HEK293 (cell line): ENCODE measurements at regions not wholly inside any gene's neighbourhood (a gene's known extent, or its start where the extent isn't known, plus 50 kb on each side); places are given as distances from the start of the nearest gene placed in this dataset.

Source experiments
- CTCF ChIA-PET: fragments of 350-600 bp; formaldehyde crosslinking; extraction: SDS; loops from one replicate; lab custom pipeline; 2021; ENCODE audit warnings: antibody characterized with exemption; lab: Yijun Ruan, JAX
- POLR2A ChIA-PET: fragments of 300-600 bp; formaldehyde crosslinking; extraction: SDS; loops from one replicate; lab custom pipeline; 2020; ENCODE audit warnings: antibody characterized with exemption, inconsistent platforms; lab: Yijun Ruan, JAX
- H3K27ac ChIP-seq: fragments of 200-500 bp; sonication (Bioruptor generic); 2 replicates; pipeline ENCODE4 v1.5.1; 2014; ENCODE audit warnings: low read depth, low read length, control low read depth, inconsistent platforms; ENCODE audit errors: extremely low read depth
- H3K36me3 ChIP-seq, 2 experiments: fragments of 200-500 bp in 1 of 2; sonication (Bioruptor generic) in 1 of 2; 1 replicate in 1 of 2; 2 replicates in 1 of 2; pipeline ENCODE4 v1.5.1; 2014 to 2017; ENCODE audit warnings: inconsistent platforms in 2 of 2, low read length in 2 of 2; ENCODE audit not compliant: control insufficient read depth in 2 of 2, insufficient read depth in 1 of 2
- H3K4me1 ChIP-seq: fragments of 200-500 bp; sonication (Bioruptor generic); 2 replicates; pipeline ENCODE4 v1.5.1; 2014; ENCODE audit warnings: mild to moderate bottlenecking, low read length, inconsistent platforms; ENCODE audit not compliant: control insufficient read depth, insufficient read depth
- H3K4me3 ChIP-seq: 2 replicates; pipeline ENCODE4 v1.5.1; 2011; ENCODE audit warnings: low read depth, mild to moderate bottlenecking, control low read depth, low read length, moderate library complexity
- H3K9me3 ChIP-seq: fragments of 200-500 bp; sonication (Bioruptor generic); 2 replicates; pipeline ENCODE4 v1.5.1; 2014; ENCODE audit warnings: low read depth, low read length, inconsistent platforms; ENCODE audit not compliant: control insufficient read depth, insufficient read depth
- KLF7 ChIP-seq: fragments of 450-650 bp; formaldehyde crosslinking; IDR thresholded peaks from 2 replicates; pipeline ENCODE4 v1.5.1; 2016; ENCODE audit warnings: missing biosample characterization, missing genetic modification characterization, borderline replicate concordance
- KLF9 ChIP-seq: fragments of 450-650 bp; formaldehyde crosslinking; IDR thresholded peaks from 2 replicates; pipeline ENCODE4 v1.5.1; 2016; ENCODE audit warnings: missing biosample characterization, missing genetic modification characterization, low read depth
- REST ChIP-seq: fragments of 450-650 bp; formaldehyde crosslinking; IDR thresholded peaks from 2 replicates; pipeline ENCODE4 v1.5.1; 2016; ENCODE audit warnings: missing biosample characterization, missing genetic modification characterization
- ZBTB17 ChIP-seq: fragments of 450-650 bp; formaldehyde crosslinking; IDR thresholded peaks from 2 replicates; pipeline ENCODE4 v1.5.1; 2016; ENCODE audit warnings: missing biosample characterization, missing genetic modification characterization
- ZBTB44 ChIP-seq: fragments of 450-650 bp; IDR thresholded peaks from 2 replicates; pipeline ENCODE4 v1.5.1; 2018; ENCODE audit warnings: missing biosample characterization, mild to moderate bottlenecking, missing genetic modification characterization
- ZNF10 ChIP-seq: fragments of 450-650 bp; formaldehyde crosslinking; IDR thresholded peaks from 2 replicates; pipeline ENCODE4 v1.5.1; 2017; ENCODE audit warnings: missing biosample characterization, missing genetic modification characterization
- ZNF114 ChIP-seq: fragments of 450-650 bp; formaldehyde crosslinking; IDR thresholded peaks from 2 replicates; pipeline ENCODE4 v1.5.0; 2017; ENCODE audit warnings: missing biosample characterization, missing genetic modification characterization
- ZNF169 ChIP-seq: fragments of 450-650 bp; formaldehyde crosslinking; IDR thresholded peaks from 2 replicates; pipeline ENCODE4 v1.5.1; 2016; ENCODE audit warnings: missing biosample characterization, missing genetic modification characterization
- ZNF24 ChIP-seq: fragments of 450-650 bp; formaldehyde crosslinking; IDR thresholded peaks from 2 replicates; pipeline ENCODE4 v1.5.1; 2016; ENCODE audit warnings: missing biosample characterization, missing genetic modification characterization
- ZNF701 ChIP-seq: fragments of 450-650 bp; formaldehyde crosslinking; IDR thresholded peaks from 2 replicates; pipeline ENCODE4 v1.5.1; 2016; ENCODE audit warnings: missing biosample characterization, missing genetic modification characterization
- ZSCAN16 ChIP-seq: fragments of 450-650 bp; formaldehyde crosslinking; IDR thresholded peaks from 2 replicates; pipeline ENCODE4 v1.5.1; 2016; ENCODE audit warnings: missing biosample characterization, missing genetic modification characterization
- ZSCAN18 ChIP-seq: fragments of 450-650 bp; formaldehyde crosslinking; IDR thresholded peaks from 2 replicates; pipeline ENCODE4 v1.5.1; 2016; ENCODE audit warnings: missing biosample characterization, missing genetic modification characterization
- TF ChIP-seq, protein P1 (sequence below): fragments of 450-650 bp; IDR thresholded peaks from 2 replicates; pipeline ENCODE4 v1.5.1; 2018; ENCODE audit warnings: missing biosample characterization, missing genetic modification characterization
- TF ChIP-seq, protein P2 (sequence below): fragments of 450-650 bp; formaldehyde crosslinking; IDR thresholded peaks from 2 replicates; pipeline ENCODE4 v1.5.1; 2016; ENCODE audit warnings: missing biosample characterization, missing genetic modification characterization
- TF ChIP-seq, protein P3 (sequence below): fragments of 450-650 bp; formaldehyde crosslinking; IDR thresholded peaks from 2 replicates; pipeline ENCODE4 v1.5.1; 2016; ENCODE audit warnings: missing biosample characterization, missing genetic modification characterization
- TF ChIP-seq, protein P4 (sequence below): sonication (generic); formaldehyde crosslinking; IDR thresholded peaks from 2 replicates; pipeline ENCODE4 v1.8.1; 2022; ENCODE audit warnings: mild to moderate bottlenecking, moderate library complexity, missing genetic modification reagents

- Histone ChIP-seq H3K36me3 (no peaks in the 10 kb centered on the region), H3K4me3 (no peak overlapping the region), H3K4me1 (no peaks in the 10 kb centered on the region), H3K27ac (no peak overlapping the region), H3K9me3 (no peaks in the 10 kb centered on the region)
- TF ChIP-seq ZNF10 (tag by site-specific recombination): no peak
- TF ChIP-seq, protein P1, sequence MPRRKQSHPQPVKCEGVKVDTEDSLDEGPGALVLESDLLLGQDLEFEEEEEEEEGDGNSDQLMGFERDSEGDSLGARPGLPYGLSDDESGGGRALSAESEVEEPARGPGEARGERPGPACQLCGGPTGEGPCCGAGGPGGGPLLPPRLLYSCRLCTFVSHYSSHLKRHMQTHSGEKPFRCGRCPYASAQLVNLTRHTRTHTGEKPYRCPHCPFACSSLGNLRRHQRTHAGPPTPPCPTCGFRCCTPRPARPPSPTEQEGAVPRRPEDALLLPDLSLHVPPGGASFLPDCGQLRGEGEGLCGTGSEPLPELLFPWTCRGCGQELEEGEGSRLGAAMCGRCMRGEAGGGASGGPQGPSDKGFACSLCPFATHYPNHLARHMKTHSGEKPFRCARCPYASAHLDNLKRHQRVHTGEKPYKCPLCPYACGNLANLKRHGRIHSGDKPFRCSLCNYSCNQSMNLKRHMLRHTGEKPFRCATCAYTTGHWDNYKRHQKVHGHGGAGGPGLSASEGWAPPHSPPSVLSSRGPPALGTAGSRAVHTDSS: no peak
- TF ChIP-seq, protein P2, sequence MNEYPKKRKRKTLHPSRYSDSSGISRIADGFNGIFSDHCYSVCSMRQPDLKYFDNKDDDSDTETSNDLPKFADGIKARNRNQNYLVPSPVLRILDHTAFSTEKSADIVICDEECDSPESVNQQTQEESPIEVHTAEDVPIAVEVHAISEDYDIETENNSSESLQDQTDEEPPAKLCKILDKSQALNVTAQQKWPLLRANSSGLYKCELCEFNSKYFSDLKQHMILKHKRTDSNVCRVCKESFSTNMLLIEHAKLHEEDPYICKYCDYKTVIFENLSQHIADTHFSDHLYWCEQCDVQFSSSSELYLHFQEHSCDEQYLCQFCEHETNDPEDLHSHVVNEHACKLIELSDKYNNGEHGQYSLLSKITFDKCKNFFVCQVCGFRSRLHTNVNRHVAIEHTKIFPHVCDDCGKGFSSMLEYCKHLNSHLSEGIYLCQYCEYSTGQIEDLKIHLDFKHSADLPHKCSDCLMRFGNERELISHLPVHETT (tag by site-specific recombination): no peak
- no peak for TF ChIP-seq KLF9 (tag by site-specific recombination)
- no peak for TF ChIP-seq ZNF114 (tag by site-specific recombination)
- no peak for TF ChIP-seq ZSCAN16 (tag by site-specific recombination)
- no peak for TF ChIP-seq REST (tag by site-specific recombination)
- TF ChIP-seq ZNF701 (tag by site-specific recombination): no peak
- ChIA-PET CTCF (no interaction called here), POLR2A (no interaction called here)
Measured at GRCh38 chr18:64208516-64208915, 59.6 kb upstream of the LINC00305 start.

DNA sequence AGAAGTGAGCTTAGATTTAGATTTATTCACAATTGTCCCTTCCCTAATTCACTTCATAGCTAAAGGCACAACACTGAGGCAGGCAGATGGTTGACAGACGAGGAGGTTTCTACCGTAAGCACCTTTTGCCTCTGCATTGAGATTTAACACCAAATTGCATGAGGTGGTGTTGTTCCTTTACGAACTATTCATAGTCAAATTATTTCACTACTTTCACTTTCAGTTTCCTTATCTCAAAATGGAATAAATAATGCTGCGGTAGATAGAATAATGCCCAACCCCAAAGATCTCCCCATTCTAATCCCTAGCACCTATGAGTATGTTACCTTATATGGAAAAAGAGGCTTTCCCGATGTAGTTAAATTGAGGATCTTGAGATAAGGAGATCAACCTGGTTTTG lies 58.9 kb upstream of the LINC00305 start:
- H3K4me1 ChIP-seq: no peaks in the 10 kb centered on the region
- ChIA-PET POLR2A (no interaction called here), CTCF (no interaction called here)

More for the DNA sequence above, 58.9 kb upstream of the LINC00305 start:
- Histone ChIP-seq H3K4me3 (no peak overlapping the region), H3K27ac (no peak overlapping the region), H3K36me3 (no peaks in the 10 kb centered on the region), H3K9me3 (no peaks in the 10 kb centered on the region)
- no peak for TF ChIP-seq ZNF24 (tag by site-specific recombination)
- no peak for TF ChIP-seq ZSCAN18 (tag by site-specific recombination)
- TF ChIP-seq, protein P3, sequence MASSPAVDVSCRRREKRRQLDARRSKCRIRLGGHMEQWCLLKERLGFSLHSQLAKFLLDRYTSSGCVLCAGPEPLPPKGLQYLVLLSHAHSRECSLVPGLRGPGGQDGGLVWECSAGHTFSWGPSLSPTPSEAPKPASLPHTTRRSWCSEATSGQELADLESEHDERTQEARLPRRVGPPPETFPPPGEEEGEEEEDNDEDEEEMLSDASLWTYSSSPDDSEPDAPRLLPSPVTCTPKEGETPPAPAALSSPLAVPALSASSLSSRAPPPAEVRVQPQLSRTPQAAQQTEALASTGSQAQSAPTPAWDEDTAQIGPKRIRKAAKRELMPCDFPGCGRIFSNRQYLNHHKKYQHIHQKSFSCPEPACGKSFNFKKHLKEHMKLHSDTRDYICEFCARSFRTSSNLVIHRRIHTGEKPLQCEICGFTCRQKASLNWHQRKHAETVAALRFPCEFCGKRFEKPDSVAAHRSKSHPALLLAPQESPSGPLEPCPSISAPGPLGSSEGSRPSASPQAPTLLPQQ (tag by site-specific recombination): no peak
- no peak for TF ChIP-seq ZNF169 (tag by site-specific recombination)
- no peak for TF ChIP-seq ZBTB44 (tag by site-specific recombination)
- TF ChIP-seq, protein P4, sequence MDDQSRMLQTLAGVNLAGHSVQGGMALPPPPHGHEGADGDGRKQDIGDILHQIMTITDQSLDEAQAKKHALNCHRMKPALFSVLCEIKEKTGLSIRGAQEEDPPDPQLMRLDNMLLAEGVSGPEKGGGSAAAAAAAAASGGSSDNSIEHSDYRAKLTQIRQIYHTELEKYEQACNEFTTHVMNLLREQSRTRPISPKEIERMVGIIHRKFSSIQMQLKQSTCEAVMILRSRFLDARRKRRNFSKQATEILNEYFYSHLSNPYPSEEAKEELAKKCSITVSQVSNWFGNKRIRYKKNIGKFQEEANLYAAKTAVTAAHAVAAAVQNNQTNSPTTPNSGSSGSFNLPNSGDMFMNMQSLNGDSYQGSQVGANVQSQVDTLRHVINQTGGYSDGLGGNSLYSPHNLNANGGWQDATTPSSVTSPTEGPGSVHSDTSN (CRISPR knock-in tag): no peak
- no peak for TF ChIP-seq KLF7 (tag by site-specific recombination)
- TF ChIP-seq ZBTB17 (tag by site-specific recombination): no peak
